Ovary (tissue), 7 donors: ENCODE measurements at regions not wholly inside any gene's neighbourhood (a gene's known extent, or its start where the extent isn't known, plus 50 kb on each side); places are given as distances from the start of the nearest gene placed in this dataset.
"Not testable (repeated sequence)": the region's sequence is repeated elsewhere in the genome, so short reads cannot be mapped to it uniquely, and the experiment has no call there.

Experiments used
- DNase-seq, 5 donors: peaks; one replicate each; pipeline ENCODE4 v3.0.0-alpha.2; 2019 to 2020
- H3K27ac ChIP-seq, 2 donors: fragments of 200-600 bp; one replicate each; pipeline versions ENCODE4 v1.5.1 to v1.8.0; 2019 to 2022
- H3K27me3 ChIP-seq: fragments of 200-600 bp; one replicate; pipeline ENCODE4 v1.8.0; 2022
- H3K36me3 ChIP-seq: fragments of 200-600 bp; sonication (generic); one replicate; pipeline ENCODE4 v1.5.1; 2019
- H3K4me1 ChIP-seq: one replicate; pipeline ENCODE4 v1.8.1; 2013; ENCODE audit warnings: mild to moderate bottlenecking, moderate library complexity; ENCODE audit not compliant: insufficient read depth
- H3K4me3 ChIP-seq: fragments of 200-600 bp; sonication (generic); one replicate; pipeline ENCODE4 v1.5.1; 2017
- H3K9me3 ChIP-seq, 2 donors: fragments of 200-600 bp in 1 of 2; sonication (generic) in 1 of 2; one replicate each; pipeline versions ENCODE4 v1.5.1 to v1.8.1; 2013 to 2019; ENCODE audit warnings: mild to moderate bottlenecking in 1 of 2, moderate library complexity in 1 of 2
- CTCF ChIP-seq, 3 donors: fragments of 450-650 bp in 2 of 3; fragments of 200-600 bp in 1 of 3; IDR thresholded peaks; one replicate each; pipeline versions ENCODE4 v1.5.1 to v1.8.0; 2016 to 2022; ENCODE audit warnings: antibody characterized with exemption in 3 of 3, mild to moderate bottlenecking in 1 of 3
- EP300 ChIP-seq: sonication (generic); formaldehyde crosslinking; IDR thresholded peaks from one replicate; pipeline ENCODE4 v1.6.1; 2017; ENCODE audit warnings: antibody characterized with exemption
- POLR2A ChIP-seq: fragments of 450-650 bp; IDR thresholded peaks from one replicate; pipeline ENCODE4 v1.6.1; 2017; ENCODE audit warnings: antibody characterized with exemption, mild to moderate bottlenecking, moderate library complexity
- WGBS, 3 donors: extraction: QIAGEN DNeasy Blood & Tissue Kit in 1 of 3; methylation state at CpG; one replicate each; pipeline versions ENCODE4 v1.1.5 to v1.1.7; 2013 to 2017; 5-methylcytosine and 5-hydroxymethylcytosine counted together
- intact Hi-C, 4 donors: fragments of 100-400 bp; cut with DNase I; formaldehyde crosslinking; loops; one replicate each; pipeline versions ENCODE4 v1.11.0 to v1.15.1; 2022 to 2023
- donor health status: DM: no; HTN: no; CAD: no; lungs with moderate emphysema.
- donor health status: DM: no; HTN: no; CAD: no.
- donor health status: Bipolar disorder and iron deficiency.
- donor health status: DM: no; HTN: no; CAD: no.
- donor health status: DM: yes; HTN: yes; CAD: no.

- TF ChIP-seq POLR2A = no peak
- no peak for TF ChIP-seq EP300
- no peak for TF ChIP-seq CTCF (IDR thresholded peaks at IDR 0.05)
- no peak for DNase-seq
Observed at GRCh38 chr2:71962911-71963694, 184.6 kb downstream of the CYP26B1 start.

GRCh38 chr2:71962350-71962749, 185.3 kb downstream of the CYP26B1 start:
- no peak overlapping the region for H3K27ac ChIP-seq
- no peaks in the 10 kb centered on the region for H3K27me3 ChIP-seq
- no peaks in the 10 kb centered on the region for H3K4me1 ChIP-seq
- H3K4me3 ChIP-seq = no peak overlapping the region
- no peaks in the 10 kb centered on the region for H3K9me3 ChIP-seq
- no peak for DNase-seq
- intact Hi-C loops = no loop called here
- no peak for TF ChIP-seq CTCF (IDR thresholded peaks at IDR 0.05)
- no peak for TF ChIP-seq EP300
- TF ChIP-seq POLR2A = no peak
- 69 to 73% (median 73%) methylated on average over 3 of the region's 3 CpGs for WGBS, 3 donors
- no peaks in the 10 kb centered on the region for H3K36me3 ChIP-seq

More at GRCh38 chr2:71962911-71963694, 184.6 kb downstream of the CYP26B1 start:
- no peaks in the 10 kb centered on the region for H3K36me3 ChIP-seq
- H3K4me3 ChIP-seq = no peak overlapping the region
- no peaks in the 10 kb centered on the region for H3K27me3 ChIP-seq
- intact Hi-C loops = no loop called here
- H3K4me1 ChIP-seq = no peaks in the 10 kb centered on the region
- H3K9me3 ChIP-seq = no peaks in the 10 kb centered on the region
- H3K27ac ChIP-seq = no peak overlapping the region
- WGBS, 3 donors = 22 to 23% (median 22%) methylated on average over 10 of the region's 10 CpGs

GRCh38 chr2:71961289-71962027, 186.2 kb downstream of the CYP26B1 start:
- no peak overlapping the region for H3K4me3 ChIP-seq
- H3K4me1 ChIP-seq = no peaks in the 10 kb centered on the region
- no peak for DNase-seq
- WGBS, 3 donors = 65 to 70% (median 65%) methylated on average over 5 of the region's 5 CpGs
- TF ChIP-seq CTCF (IDR thresholded peaks at IDR 0.05) (no peak), POLR2A (no peak), EP300 (no peak)
- no peaks in the 10 kb centered on the region for H3K36me3 ChIP-seq
- H3K27me3 ChIP-seq = no peaks in the 10 kb centered on the region
- H3K9me3 ChIP-seq = no peaks in the 10 kb centered on the region
- intact Hi-C loops = no loop called here
- H3K27ac ChIP-seq = no peak overlapping the region

GRCh38 chr2:71959494-71959893, 188.2 kb downstream of the CYP26B1 start:
- intact Hi-C loops = no loop called here
- Histone ChIP-seq H3K4me1 (no peaks in the 10 kb centered on the region), H3K9me3 (no peaks in the 10 kb centered on the region), H3K4me3 (no peak overlapping the region), H3K27me3 (no peaks in the 10 kb centered on the region), H3K27ac (no peak overlapping the region), H3K36me3 (no peaks in the 10 kb centered on the region)
- no peak for DNase-seq
- no peak for TF ChIP-seq POLR2A
- no peak for TF ChIP-seq CTCF (IDR thresholded peaks at IDR 0.05)
- no peak for TF ChIP-seq EP300

DNA sequence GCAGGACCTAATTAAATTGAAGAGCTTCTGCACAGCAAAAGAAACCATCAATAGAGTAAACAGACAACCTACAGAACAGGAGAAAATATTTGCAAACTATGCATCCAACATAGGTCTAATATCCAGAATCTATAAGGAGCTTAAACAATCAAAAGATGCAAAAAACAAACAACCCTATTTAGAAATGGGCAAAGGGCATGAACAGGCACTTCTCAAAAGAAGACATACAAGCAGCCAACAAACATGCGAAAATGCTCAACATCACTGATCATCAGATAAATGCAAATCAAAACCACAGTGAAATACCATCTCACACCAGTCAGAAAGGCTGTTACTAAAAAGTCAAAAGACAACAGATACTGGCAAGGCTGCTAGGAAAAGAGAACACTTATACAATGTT, 189.2 kb downstream of the CYP26B1 start:
- H3K27me3 ChIP-seq = not testable (repeated sequence)

More for the DNA sequence above, 189.2 kb downstream of the CYP26B1 start:
- DNase-seq, H3K36me3 ChIP-seq, intact Hi-C loops, H3K4me1 ChIP-seq, H3K27ac ChIP-seq, H3K4me3 ChIP-seq, H3K9me3 ChIP-seq: not testable (repeated sequence)
- WGBS, 3 donors = 92 to 97% (median 95%) methylated on average over 1 of the region's 1 CpG
